ENCODE measurements at regions not wholly inside any gene's neighbourhood (a gene's known extent, or its start where the extent isn't known, plus 50 kb on each side); places are given as distances from the start of the nearest gene placed in this dataset.
"Not testable (repeated sequence)": the region's sequence is repeated elsewhere in the genome, so short reads cannot be mapped to it uniquely, and the experiment has no call there.

- no peak for DNase-seq
Observed at GRCh38 chr3:154973851-154974250, 106.3 kb upstream of the MME start.

- no peak for DNase-seq
Observed at GRCh38 chr3:154972951-154973350, 107.2 kb upstream of the MME start.

- no peak for DNase-seq
Observed at GRCh38 chr3:154971771-154972326, 108.3 kb upstream of the MME start.

GRCh38 chr3:154971341-154971740 is 108.8 kb upstream of the MME start:
- no peak for DNase-seq

- no peak for DNase-seq
Observed at GRCh38 chr3:154970797-154971196, 109.3 kb upstream of the MME start.

- DNase-seq = no peak
Observed at GRCh38 chr3:154969366-154969765, 110.8 kb upstream of the MME start.

GRCh38 chr3:154967090-154967489 is 113.0 kb upstream of the MME start:
- DNase-seq = no peak

- no peak for DNase-seq
Observed at GRCh38 chr3:154956815-154957214, 123.3 kb upstream of the MME start.

- no peak for DNase-seq
Observed at GRCh38 chr3:154955907-154956533, 124.1 kb upstream of the MME start.

GRCh38 chr3:154954757-154955156 is 125.4 kb upstream of the MME start:
- DNase-seq = no peak

- no peak for DNase-seq
Observed at GRCh38 chr3:154953538-154953937, 126.6 kb upstream of the MME start.

- no peak for DNase-seq
Observed at GRCh38 chr3:154952553-154952952, 127.6 kb upstream of the MME start.

GRCh38 chr3:154943981-154944380 is 136.1 kb upstream of the MME start:
- DNase-seq = no peak

- no peak for DNase-seq
Observed at GRCh38 chr3:154942827-154943226, 137.3 kb upstream of the MME start.

- no peak for DNase-seq
Observed at GRCh38 chr3:154936196-154936595, 143.9 kb upstream of the MME start.

GRCh38 chr3:154933581-154933980 is 146.5 kb upstream of the MME start:
- DNase-seq = no peak

- no peak for DNase-seq
Observed at GRCh38 chr3:154932633-154933032, 147.5 kb upstream of the MME start.

- no peak for DNase-seq
Observed at GRCh38 chr3:154931484-154931883, 148.6 kb upstream of the MME start.

- no peak for DNase-seq
Observed at GRCh38 chr3:154926721-154927120, 153.4 kb upstream of the MME start.

GRCh38 chr3:154921351-154921750 is 158.8 kb upstream of the MME start:
- DNase-seq = no peak

- no peak for DNase-seq
Observed at GRCh38 chr3:154919226-154919625, 160.9 kb upstream of the MME start.

- DNase-seq = no peak
Observed at GRCh38 chr3:154904328-154904727, 175.8 kb upstream of the MME start.

GRCh38 chr3:154902495-154902894 is 177.6 kb upstream of the MME start:
- DNase-seq = not testable (repeated sequence)

GRCh38 chr3:154901278-154901677 is 178.8 kb upstream of the MME start:
- DNase-seq = no peak

- no peak for DNase-seq
Observed at GRCh38 chr3:154900816-154901215, 179.3 kb upstream of the MME start.
